ENCODE measurements at regions not wholly inside any gene's neighbourhood (a gene's known extent, or its start where the extent isn't known, plus 50 kb on each side); places are given as distances from the start of the nearest gene placed in this dataset.
"Not testable (repeated sequence)": the region's sequence is repeated elsewhere in the genome, so short reads cannot be mapped to it uniquely, and the experiment has no call there.

DNA sequence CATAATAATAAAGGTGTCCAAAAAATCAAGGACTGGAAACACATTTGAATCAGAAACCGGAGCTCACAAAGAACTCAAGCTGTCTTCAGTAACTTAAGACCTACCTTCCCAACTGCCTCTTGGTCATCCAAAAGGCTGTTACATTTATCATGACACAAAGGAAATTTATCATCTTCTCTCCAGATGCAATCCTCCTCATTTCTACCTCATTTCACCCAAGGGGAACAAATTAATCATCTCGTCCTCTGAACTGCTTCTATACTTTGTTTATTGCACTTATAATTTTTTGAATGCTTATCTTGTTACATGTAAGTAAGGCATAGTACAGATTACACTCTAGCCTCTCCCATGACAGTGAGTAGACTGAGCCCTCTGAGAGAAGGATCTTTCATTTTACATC lies 105.1 kb upstream of the RGPD4 start:
- Mint-ChIP-seq H3K9me3 (peaks cover 8% of the 10 kb centered on the region), H3K27ac (no peak overlapping the region), H3K4me1 (ENCODE audit: low read depth in 2 of 2) (no peaks in the 10 kb centered on the region), H3K4me3 (no peak overlapping the region), H3K36me3 (no peaks in the 10 kb centered on the region), H3K27me3 (peaks cover 0 to 4% of the 10 kb centered on the region in 2 donors)
- no peak for ATAC-seq
- no peak for DNase-seq (ENCODE audit: low spot score)

DNA sequence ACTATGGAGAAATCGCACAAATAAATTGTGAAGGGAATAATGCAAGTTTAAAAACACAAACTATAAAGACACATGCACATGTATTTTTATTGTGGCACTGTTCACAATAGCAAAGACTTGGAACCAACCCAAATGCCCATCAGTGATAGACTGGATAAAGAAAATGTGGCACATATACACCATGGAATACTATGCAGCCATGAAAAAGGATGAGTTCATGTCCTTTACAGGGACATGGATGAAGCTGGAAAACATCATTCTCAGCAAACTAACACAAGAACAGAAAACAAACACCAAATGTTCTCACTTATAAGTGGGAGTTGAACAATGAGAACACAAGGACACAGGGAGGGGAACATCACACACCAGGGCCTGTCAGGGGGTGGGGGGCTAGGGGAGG lies 100.9 kb upstream of the RGPD4 start:
- not testable (repeated sequence) for H3K36me3 Mint-ChIP-seq; DNase-seq (ENCODE audit: low spot score); H3K9me3 Mint-ChIP-seq; H3K27ac Mint-ChIP-seq; H3K27me3 Mint-ChIP-seq; H3K4me1 Mint-ChIP-seq (ENCODE audit: low read depth in 2 of 2); H3K4me3 Mint-ChIP-seq; ATAC-seq

DNA sequence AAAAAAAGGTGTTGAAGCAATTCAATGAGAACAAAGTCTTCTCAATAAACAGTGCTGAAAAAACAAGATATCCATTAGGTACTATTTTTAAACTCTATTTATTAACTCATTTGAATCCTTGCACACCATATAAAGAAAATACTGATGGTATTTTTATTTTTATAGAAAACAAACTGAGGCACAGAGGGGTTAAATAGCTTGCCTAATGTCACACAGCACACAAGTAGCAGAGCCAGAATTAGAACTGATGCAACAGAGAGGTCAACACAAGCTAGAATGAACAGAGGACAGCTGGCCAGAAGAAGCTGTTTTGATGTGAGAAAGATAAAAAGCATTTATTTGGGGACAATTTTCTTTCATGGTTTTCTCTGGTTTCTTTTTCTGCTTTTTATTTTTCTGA lies 99.4 kb upstream of the RGPD4 start:
- Mint-ChIP-seq H3K9me3 (peaks cover 5% of the 10 kb centered on the region), H3K27ac (no peak overlapping the region), H3K27me3 (peaks cover 0 to 2% of the 10 kb centered on the region in 2 donors), H3K4me1 (ENCODE audit: low read depth in 2 of 2) (peaks cover 0 to 13% of the 10 kb centered on the region in 2 donors), H3K4me3 (no peak overlapping the region), H3K36me3 (no peaks in the 10 kb centered on the region)
- DNase-seq (ENCODE audit: low spot score), result no peak
- no peak for ATAC-seq

DNA sequence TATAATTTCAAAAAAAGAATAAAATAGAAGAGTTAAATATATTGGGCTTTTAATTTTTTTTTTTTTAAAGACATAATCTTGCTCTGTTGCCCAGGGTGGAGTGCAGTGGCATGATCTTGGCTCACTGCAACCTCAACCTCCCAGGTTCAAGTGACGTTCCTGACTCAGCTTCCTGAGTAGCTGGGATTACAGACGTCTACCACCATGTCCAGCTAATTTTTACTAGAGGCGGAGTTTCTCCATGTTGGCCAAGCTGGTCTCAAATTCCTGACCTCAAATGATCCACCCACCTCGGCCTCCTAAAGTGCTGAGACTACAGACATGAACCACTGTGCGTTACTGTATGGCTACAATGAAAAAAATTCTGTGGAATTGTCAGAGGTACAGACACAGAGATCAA lies 98.1 kb upstream of the RGPD4 start:
- Mint-ChIP-seq H3K27ac (no peak overlapping the region), H3K4me1 (ENCODE audit: low read depth in 2 of 2) (peaks cover 0 to 13% of the 10 kb centered on the region in 2 donors), H3K27me3 (no peaks in the 10 kb centered on the region), H3K4me3 (no peak overlapping the region), H3K9me3 (peaks cover 5% of the 10 kb centered on the region), H3K36me3 (no peaks in the 10 kb centered on the region)
- no peak for DNase-seq (ENCODE audit: low spot score)
- ATAC-seq, result no peak

DNA sequence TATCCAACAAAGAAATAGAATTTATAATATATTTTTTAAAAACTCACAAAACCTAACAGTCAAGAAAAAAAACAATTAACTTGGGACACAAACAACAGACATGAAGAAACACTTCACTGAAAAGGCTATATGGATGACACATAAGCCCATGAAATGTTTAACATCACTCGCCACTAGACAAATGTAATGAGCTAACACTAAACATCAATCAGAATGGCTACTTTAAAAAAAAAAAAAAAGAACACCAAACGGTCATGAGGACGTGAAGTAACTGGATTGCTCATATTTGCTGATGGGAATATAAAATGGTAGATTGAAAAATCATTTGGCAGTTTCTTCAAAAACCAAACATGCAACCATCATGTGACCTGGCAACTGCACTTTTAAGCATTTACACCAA lies 97.3 kb upstream of the RGPD4 start:
- DNase-seq (ENCODE audit: low spot score), result no peak
- H3K4me1 Mint-ChIP-seq (ENCODE audit: low read depth in 2 of 2), result peaks cover 0 to 13% of the 10 kb centered on the region in 2 donors
- no peaks in the 10 kb centered on the region for H3K36me3 Mint-ChIP-seq
- H3K4me3 Mint-ChIP-seq, result no peak overlapping the region
- H3K27ac Mint-ChIP-seq, result no peak overlapping the region
- no peak for ATAC-seq
- H3K9me3 Mint-ChIP-seq, result peaks cover 5% of the 10 kb centered on the region
- no peaks in the 10 kb centered on the region for H3K27me3 Mint-ChIP-seq

DNA sequence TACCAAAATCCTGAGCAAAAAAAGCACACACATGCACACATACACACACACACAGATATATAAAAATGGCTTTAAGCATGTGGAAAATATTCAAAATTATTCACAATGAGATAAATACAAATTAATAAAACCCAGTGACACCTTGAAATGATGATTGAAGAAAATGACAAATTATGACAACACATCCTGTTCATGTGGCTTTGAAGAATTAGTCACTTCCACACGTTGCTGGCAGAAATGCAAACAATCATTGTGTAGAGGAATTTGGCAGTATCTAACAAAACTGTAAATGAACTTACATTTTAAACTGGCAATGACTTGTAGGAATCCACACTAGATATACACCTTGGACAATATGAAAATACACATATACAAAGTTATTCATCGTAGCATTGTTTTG lies 95.8 kb upstream of the RGPD4 start:
- DNase-seq (ENCODE audit: low spot score), result no peak
- ATAC-seq, result no peak
- Mint-ChIP-seq H3K4me3 (no peak overlapping the region), H3K27ac (no peak overlapping the region), H3K27me3 (no peaks in the 10 kb centered on the region), H3K9me3 (peaks cover under 1% of the 10 kb centered on the region), H3K36me3 (no peaks in the 10 kb centered on the region), H3K4me1 (ENCODE audit: low read depth in 2 of 2) (peaks cover 0 to 13% of the 10 kb centered on the region in 2 donors)

DNA sequence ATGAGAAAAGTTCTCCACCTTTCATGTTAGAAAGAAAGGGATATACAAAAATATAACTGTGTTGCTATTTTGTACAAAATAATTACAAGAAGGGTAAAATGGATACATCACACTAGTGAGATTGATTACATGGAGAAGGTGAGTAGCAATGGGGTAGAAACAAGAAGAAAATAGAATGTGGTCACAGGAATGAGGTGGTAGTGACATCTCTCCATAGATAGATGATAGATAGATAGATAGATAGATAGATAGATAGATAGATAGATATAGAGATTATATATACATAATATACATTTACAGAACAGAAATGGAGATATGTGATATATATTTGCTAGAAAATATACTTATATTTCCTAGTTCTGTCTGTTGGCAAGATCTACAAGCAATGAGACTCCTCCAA lies 95.3 kb upstream of the RGPD4 start:
- no peak for DNase-seq (ENCODE audit: low spot score)
- Mint-ChIP-seq H3K27ac (no peak overlapping the region), H3K36me3 (no peaks in the 10 kb centered on the region), H3K27me3 (no peaks in the 10 kb centered on the region), H3K9me3 (no peaks in the 10 kb centered on the region), H3K4me3 (no peak overlapping the region), H3K4me1 (ENCODE audit: low read depth in 2 of 2) (peaks cover 0 to 13% of the 10 kb centered on the region in 2 donors)
- ATAC-seq, result no peak

DNA sequence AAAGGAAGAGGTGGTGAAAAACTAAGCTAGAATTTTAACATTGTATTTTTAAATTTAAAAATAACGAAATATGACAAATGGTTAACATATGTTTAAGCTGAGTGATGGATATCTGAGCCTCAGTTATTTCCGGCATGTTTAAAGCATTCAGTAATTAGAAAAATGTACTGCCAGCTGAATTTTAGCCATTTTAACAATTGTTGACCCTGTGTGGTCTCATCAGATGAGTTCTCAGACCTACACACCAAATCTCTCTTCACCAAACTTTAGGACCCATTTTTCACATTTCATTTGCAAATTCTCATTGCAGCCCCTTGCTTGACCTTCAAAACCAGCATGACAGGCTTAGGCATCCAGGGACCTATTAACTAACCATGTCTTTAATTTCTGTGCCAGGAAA lies 91.5 kb upstream of the RGPD4 start:
- no peak for DNase-seq (ENCODE audit: low spot score)

DNA sequence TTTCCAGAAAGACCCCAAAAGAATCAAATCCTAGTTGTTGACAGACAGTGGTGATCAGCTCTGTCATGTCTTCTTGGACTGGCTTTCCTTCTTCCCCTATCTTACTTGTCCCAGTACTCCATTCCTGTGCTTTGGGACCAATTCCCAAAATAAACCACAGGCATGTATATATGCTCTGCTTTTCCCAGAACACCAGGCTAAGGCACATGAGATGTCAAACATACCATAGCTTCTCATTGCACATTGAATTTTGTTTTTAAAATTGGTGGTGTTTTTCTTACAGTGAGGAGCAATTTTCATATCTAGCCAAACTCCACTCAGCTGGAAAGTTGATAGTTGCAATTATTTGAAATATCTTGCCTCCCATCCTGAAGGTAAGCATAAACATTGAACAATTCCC lies 88.9 kb upstream of the RGPD4 start:
- no peak overlapping the region for H3K4me3 Mint-ChIP-seq
- DNase-seq (ENCODE audit: low spot score), result no peak
- no peaks in the 10 kb centered on the region for H3K27me3 Mint-ChIP-seq
- no peak for ATAC-seq
- no peaks in the 10 kb centered on the region for H3K36me3 Mint-ChIP-seq
- peaks cover 12 to 15% of the 10 kb centered on the region in 2 donors for H3K4me1 Mint-ChIP-seq (ENCODE audit: low read depth in 2 of 2)
- H3K27ac Mint-ChIP-seq, result no peak overlapping the region
- H3K9me3 Mint-ChIP-seq, result no peaks in the 10 kb centered on the region

More for the DNA sequence above, 91.5 kb upstream of the RGPD4 start:
- H3K4me1 Mint-ChIP-seq (ENCODE audit: low read depth in 2 of 2), result peaks cover 6 to 15% of the 10 kb centered on the region in 2 donors
- no peak for ATAC-seq
- no peaks in the 10 kb centered on the region for H3K27me3 Mint-ChIP-seq
- no peak overlapping the region for H3K27ac Mint-ChIP-seq
- H3K36me3 Mint-ChIP-seq, result no peaks in the 10 kb centered on the region
- H3K9me3 Mint-ChIP-seq, result no peaks in the 10 kb centered on the region
- no peak overlapping the region for H3K4me3 Mint-ChIP-seq

DNA sequence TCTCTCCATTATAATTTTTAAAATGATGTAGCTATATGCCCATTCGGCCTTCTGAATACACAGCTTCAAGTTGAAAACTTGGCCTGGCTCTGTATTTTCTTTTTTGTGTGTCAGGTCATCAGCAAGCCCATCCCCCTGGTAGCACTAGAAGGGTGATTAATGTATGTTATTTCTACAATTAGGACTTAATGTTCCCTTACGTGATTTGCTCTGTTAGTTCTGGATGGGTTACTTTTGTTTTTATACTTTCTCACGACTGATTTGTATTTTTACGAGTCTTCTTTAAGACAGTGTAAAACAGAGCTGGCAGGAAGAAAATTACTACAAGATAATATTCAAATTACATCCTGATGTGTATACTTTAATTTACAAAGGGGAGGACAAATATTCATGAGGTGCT lies 88.4 kb upstream of the RGPD4 start:
- ATAC-seq (no peak), DNase-seq (ENCODE audit: low spot score) (no peak)
- Mint-ChIP-seq H3K27ac (no peak overlapping the region), H3K36me3 (no peaks in the 10 kb centered on the region), H3K4me3 (no peak overlapping the region), H3K4me1 (ENCODE audit: low read depth in 2 of 2) (peaks cover 12 to 15% of the 10 kb centered on the region in 2 donors), H3K27me3 (no peaks in the 10 kb centered on the region), H3K9me3 (no peaks in the 10 kb centered on the region)

DNA sequence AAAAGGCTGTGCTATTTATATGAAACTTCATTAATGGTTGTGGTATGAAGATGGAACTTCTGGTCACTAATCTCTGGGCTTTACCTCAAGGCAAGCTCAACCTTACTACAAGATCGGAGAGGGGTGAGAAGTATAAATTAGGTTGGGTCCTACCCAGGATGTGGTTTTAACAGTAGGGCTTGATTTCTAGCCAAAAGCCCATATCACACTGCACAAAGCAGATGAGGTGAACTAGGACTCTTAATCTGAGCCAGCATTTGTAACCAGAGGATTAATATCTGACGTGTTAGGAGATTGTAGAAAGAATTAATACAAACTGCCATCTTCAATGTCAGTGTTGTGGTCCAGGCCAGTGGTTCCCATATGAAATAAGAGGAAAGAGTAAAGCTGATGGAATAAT lies 86.4 kb upstream of the RGPD4 start:
- H3K4me1 Mint-ChIP-seq (ENCODE audit: low read depth in 2 of 2), result peaks cover 12 to 15% of the 10 kb centered on the region in 2 donors
- no peak for ATAC-seq
- H3K36me3 Mint-ChIP-seq, result no peaks in the 10 kb centered on the region
- no peaks in the 10 kb centered on the region for H3K27me3 Mint-ChIP-seq
- H3K27ac Mint-ChIP-seq, result no peak overlapping the region
- H3K9me3 Mint-ChIP-seq, result no peaks in the 10 kb centered on the region
- peak overlapping the region; percentile 35 for H3K4me3 Mint-ChIP-seq
- DNase-seq (ENCODE audit: low spot score), result no peak

DNA sequence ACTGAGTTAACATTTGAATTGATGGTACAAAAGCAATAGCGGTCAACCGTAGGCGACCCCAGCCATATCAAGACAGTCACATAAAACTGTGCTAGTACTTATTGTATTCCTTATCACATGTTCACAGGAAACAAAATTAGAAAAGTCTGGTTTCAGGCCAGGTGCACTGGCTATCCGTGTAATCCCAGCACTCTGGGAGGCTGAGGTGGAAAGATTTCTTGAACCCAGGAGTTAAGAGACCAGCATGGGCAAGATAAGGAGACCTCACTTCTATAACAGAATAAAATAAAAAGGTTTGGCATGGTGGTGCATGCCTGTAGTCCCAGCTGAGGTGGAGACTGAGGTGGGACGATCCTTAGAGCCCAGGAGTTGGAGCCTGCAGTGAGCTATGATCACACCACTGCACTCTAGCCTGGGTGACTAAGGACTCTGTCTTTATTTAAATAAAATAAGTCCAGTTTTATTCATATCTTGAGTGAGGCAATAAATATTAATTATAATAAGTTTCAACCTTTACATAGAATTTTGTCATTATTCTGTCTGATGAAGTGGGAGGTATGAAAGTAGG lies 84.1 kb upstream of the RGPD4 start:
- H3K4me1 Mint-ChIP-seq (ENCODE audit: low read depth in 2 of 2), result peaks cover 12 to 15% of the 10 kb centered on the region in 2 donors
- no peaks in the 10 kb centered on the region for H3K27me3 Mint-ChIP-seq
- H3K4me3 Mint-ChIP-seq, result no peak overlapping the region
- H3K9me3 Mint-ChIP-seq, result no peaks in the 10 kb centered on the region
- H3K36me3 Mint-ChIP-seq, result no peaks in the 10 kb centered on the region
- DNase-seq (ENCODE audit: low spot score) (no peak), ATAC-seq (no peak)
- no peak overlapping the region for H3K27ac Mint-ChIP-seq

DNA sequence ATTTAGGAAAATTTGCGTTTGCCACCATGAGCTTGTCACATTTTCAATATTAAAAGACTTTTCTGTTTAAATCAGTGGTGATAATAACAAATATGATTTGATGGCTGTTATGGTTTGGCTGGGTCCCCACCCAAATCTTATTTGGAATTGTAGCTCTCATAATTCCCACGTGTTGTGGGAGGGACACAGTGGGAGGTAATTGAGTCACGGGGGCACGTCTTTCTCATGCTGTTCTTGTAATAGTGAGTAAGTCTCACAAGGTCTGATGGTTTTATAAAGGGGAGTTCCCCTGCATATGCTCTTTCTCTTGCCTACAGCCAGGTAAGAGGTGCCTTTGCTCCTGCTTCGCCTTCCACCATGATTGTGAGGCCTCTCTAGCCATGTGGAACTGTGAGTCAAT lies 83.4 kb upstream of the RGPD4 start:
- DNase-seq (ENCODE audit: low spot score) (no peak), ATAC-seq (no peak)
- Mint-ChIP-seq H3K27me3 (no peaks in the 10 kb centered on the region), H3K4me1 (ENCODE audit: low read depth in 2 of 2) (peaks cover 12 to 15% of the 10 kb centered on the region in 2 donors), H3K36me3 (no peaks in the 10 kb centered on the region), H3K9me3 (no peaks in the 10 kb centered on the region), H3K27ac (no peak overlapping the region), H3K4me3 (no peak overlapping the region)

DNA sequence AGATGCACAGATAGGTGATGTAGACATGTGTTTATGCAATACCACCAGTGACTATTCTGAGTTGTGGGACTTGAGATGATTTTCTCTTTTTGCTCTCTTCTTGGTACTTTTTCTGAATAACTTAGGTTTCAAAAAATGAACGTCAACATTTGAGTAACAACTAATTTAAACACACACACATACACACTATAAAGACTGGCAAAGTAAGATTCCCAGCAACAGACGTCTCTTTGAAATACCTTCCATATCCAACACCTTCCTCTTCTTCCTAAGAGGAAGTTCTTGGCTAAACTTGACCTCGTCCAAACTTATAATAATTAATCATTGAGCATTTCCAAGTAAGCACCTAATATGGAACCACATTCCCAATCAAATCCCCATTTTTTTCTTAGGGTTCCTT lies 81.6 kb upstream of the RGPD4 start:
- Mint-ChIP-seq H3K9me3 (peaks cover 3% of the 10 kb centered on the region), H3K4me1 (ENCODE audit: low read depth in 2 of 2) (peaks cover 6 to 7% of the 10 kb centered on the region in 2 donors), H3K4me3 (no peak overlapping the region), H3K36me3 (no peaks in the 10 kb centered on the region), H3K27me3 (no peaks in the 10 kb centered on the region), H3K27ac (no peak overlapping the region)
- no peak for DNase-seq (ENCODE audit: low spot score)
- ATAC-seq, result no peak

DNA sequence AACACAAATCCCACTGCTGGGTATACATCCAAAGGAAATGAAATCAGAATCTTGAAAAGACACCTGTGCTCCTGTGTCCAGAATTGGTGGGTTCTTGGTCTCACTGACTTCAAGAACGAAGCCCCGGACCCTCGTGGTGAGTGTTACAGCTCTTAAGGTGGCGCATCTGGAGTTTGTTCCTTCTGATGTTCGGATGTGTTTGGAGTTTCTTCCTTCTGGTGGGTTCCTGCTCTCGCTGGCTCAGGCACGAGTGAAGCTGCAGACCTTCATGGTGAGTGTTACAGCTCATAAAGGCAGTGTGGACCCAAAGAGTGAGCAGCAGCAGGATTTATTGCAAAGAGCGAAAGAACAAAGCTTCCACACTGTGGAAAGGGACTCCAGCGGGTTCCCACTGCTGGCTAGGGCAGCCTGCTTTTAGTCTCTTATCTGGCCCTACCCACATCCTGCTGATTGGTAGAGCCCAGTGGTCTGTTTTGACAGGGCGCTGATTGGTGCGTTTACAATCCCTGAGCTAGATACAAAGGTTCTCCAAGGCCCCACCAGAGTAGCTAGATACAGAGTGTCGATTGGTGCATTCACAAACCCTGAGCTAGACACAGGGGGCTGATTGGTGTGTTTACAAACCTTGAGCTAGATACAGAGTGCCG lies 80.0 kb upstream of the RGPD4 start:
- ATAC-seq; H3K27ac Mint-ChIP-seq; DNase-seq (ENCODE audit: low spot score); H3K9me3 Mint-ChIP-seq; H3K4me1 Mint-ChIP-seq (ENCODE audit: low read depth in 2 of 2); H3K36me3 Mint-ChIP-seq; H3K4me3 Mint-ChIP-seq; H3K27me3 Mint-ChIP-seq: not testable (repeated sequence)

Data from natural killer cell treated with Interleukin-12 subunit alpha and Interleukin-12 subunit beta and Interleukin-15 and Interleukin-18, amount 100 ng/mL, for 72 hours (primary cell).